HG02943 (cell line): ENCODE measurements at regions not wholly inside any gene's neighbourhood (a gene's known extent, or its start where the extent isn't known, plus 50 kb on each side); places are given as distances from the start of the nearest gene placed in this dataset.
"Not testable (repeated sequence)": the region's sequence is repeated elsewhere in the genome, so short reads cannot be mapped to it uniquely, and the experiment has no call there.

Experiments
- ATAC-seq: cut with Tn5 transposase; IDR thresholded peaks from one replicate; pipeline ENCODE4 v1.9.1; 2021; ENCODE audit warnings: mild to moderate bottlenecking, low read depth, moderate library complexity; ENCODE audit not compliant: unreplicated experiment

DNA sequence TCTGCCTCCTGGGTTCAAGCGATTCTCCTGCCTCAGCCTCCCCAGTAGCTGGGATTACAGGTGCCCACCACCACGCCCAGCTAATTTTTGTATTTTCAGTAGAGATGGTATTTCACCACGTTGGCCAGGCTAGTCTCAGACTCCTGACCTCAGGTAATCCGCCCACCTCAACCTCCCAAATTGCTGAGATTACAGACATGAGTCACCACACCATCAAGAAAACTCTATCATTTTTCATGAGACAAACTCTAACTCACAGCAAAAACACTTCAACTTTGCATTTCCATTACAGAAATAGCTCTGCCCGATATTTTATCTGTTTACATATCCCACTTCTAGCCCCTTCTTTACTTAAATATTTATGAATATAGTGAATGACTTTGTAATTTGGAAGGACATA lies 561.1 kb downstream of the TMX3 start:
- ATAC-seq, result not testable (repeated sequence)

DNA sequence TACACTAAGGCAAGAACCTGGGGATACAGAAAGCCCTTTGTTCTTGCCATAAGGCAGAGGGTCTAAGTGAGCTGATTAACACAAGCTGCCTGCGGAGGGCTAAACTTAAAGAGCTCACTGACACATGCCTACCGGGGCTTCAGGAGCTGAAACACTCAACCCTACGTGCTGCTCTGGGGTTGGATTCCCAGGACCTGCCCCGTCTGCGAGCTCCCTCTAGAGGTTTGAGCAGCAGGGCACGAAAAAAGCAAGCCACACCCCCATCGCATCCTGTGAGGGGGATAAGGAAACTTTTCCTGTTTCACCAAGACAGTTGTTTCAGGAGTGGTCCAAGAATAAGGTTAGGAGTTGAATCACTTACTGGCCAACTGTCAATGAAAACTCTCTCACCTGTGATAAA lies 562.1 kb downstream of the TMX3 start:
- no peak for ATAC-seq

DNA sequence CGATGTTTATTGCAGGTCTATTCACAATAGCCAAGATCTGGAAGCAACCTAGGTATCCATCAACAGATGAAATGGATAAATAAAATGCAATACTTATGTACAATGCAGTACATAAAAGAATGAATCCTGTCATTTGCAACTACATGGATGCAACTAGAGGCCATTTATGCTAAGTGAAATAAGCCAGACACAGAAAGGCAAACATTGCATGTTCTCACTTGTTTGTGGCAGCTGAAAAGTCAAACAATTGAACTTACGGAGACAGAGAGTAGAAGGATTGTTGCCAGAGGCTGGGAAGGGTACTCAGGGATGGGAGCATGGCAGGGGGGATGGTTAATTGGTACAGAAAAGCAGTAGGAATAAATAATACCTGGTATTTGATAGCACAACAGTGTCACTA lies 563.9 kb downstream of the TMX3 start:
- ATAC-seq, result no peak

GRCh38 chr18:68148863-68149262 lies 566.0 kb downstream of the TMX3 start:
- no peak for ATAC-seq

DNA sequence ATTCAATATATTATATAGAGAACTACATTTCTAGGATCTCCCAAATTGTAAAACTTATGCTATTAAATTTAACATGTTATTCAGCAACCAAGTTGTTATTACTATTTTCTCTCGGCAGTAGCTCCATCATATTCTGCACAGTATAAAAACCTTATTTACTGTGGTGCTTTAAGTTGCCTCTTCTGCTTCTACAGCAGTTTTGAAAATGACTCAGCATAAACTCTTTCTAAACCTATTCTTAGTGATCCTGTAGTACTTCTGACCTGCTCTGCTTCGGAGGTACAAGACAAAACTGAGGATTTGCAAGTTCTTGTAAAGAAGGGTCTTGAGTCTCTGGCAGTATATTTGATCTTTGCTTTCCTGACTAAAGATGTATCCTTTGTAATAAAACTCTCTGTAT lies 567.2 kb downstream of the TMX3 start:
- ATAC-seq, result no peak

GRCh38 chr18:68121826-68122225 lies 593.1 kb downstream of the TMX3 start:
- no peak for ATAC-seq

DNA sequence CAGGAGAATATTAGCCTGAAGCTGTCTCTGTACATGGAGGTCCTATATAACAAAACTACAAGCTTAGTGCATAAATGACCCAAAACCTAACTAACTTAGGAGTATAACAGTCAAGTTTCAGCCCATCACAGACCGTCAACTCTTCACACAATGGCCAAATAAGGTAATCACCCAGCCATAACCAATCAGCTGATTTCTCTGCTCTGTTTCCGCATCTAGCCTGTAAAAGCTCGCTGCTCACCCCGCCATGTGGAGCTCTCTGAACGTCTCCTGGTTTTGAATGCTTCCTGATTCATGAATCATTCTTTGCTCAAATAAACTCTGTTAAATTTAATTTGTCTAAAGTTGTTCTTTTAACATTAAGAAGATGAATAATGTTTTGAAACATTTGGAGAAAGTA lies 593.6 kb downstream of the TMX3 start:
- ATAC-seq, result no peak

DNA sequence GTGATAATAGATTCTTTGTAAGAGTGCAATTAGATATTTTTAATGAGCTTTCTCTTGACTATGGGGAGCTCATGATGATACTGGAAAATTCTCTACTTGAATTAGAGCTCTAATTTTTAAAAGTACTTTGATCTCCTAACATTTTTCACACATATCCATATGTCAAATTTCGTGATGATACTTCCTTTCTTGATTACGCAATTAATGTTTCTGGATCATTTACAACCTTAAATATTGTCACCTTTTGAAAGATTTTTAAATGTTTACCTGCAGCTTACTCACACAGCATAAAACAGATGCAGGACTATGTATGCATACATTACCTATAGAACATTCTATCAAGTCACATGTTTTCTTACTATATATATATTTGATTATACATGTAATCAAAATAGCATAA lies 598.5 kb upstream of the DSEL start:
- no peak for ATAC-seq

DNA sequence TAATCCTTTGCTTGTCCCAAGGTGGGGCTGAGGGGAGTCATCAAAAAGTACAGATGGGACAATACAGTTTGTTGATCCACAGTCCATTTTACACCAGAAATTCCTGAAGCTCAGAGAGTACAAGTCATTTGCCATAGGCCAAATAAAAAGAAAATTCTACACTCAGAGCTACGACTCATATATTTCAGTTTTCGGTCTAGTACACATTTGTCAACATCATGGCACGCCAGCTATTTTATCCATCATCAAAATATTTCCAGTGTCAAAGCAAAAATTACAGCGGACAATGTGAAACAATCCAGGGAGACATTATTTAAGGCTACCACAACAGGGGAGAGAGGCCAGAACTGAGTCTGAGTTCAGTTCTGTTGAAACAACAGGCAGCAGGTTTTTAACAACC lies 587.5 kb upstream of the DSEL start:
- ATAC-seq, result no peak

GRCh38 chr18:68103561-68103960 lies 587.0 kb upstream of the DSEL start:
- ATAC-seq, result no peak

GRCh38 chr18:68102117-68102516 lies 585.6 kb upstream of the DSEL start:
- no peak for ATAC-seq

- ATAC-seq, result no peak
These were observed 582.1 kb upstream of the DSEL start for GRCh38 chr18:68098655-68099054.

DNA sequence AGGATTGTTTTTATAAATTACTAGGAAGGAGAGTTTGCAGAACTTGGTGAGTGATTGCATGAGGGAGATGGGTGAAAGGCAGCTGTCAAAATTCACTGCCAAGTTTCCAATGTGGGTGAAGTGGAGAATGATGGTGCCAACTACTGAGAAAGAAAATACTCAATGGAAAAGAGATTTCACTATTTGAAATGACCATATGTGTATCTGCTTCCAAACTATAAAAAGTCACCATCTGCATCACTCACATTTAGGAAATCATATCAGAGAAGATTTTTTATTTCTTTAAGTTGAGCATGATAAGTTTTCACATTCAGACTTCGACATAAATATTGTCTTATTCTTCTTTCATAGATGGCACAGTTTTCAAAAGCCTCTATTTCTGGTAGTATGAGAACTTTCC lies 570.0 kb upstream of the DSEL start:
- ATAC-seq, result no peak

GRCh38 chr18:68085251-68085650 lies 568.7 kb upstream of the DSEL start:
- no peak for ATAC-seq

GRCh38 chr18:68083776-68084175 lies 567.3 kb upstream of the DSEL start:
- ATAC-seq, result no peak

DNA sequence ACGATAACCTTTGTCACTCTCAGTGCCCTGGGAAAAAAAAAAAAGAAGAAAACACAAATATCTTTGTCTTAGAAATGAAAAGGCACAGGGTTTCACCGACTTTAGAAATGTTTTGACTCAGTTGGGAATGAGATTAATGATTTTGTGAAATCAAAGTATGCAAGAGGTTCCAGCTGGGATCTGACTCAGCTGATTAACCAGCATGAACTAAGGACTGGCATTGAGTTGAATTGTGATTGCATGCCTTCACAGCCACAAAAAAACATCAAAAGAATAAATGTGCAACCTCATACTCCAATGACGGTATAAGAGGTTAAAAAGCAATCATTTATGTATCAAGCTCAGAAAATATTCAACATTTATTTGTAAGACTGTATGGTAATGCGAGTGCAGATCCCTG lies 566.6 kb upstream of the DSEL start:
- ATAC-seq, result no peak

DNA sequence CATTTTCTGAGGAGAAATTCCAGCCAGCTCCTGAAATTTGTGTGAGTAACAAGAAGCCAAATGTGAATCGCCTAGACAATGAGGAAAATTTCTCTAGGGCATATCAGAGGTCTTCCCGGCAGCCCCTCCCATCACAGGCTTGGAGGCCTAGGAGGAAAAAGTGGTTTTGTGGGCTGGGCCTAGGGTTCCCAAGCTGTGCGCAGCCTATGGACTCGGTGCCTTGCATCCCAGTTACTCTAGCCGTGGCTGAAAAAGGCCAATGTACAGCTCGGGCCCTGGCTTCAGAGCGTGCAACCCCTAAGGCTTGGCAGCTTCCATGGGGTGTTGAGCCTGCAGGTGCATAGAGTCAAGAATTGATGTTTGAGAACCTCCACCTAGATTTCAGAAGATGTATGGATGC lies 556.2 kb upstream of the DSEL start:
- no peak for ATAC-seq

DNA sequence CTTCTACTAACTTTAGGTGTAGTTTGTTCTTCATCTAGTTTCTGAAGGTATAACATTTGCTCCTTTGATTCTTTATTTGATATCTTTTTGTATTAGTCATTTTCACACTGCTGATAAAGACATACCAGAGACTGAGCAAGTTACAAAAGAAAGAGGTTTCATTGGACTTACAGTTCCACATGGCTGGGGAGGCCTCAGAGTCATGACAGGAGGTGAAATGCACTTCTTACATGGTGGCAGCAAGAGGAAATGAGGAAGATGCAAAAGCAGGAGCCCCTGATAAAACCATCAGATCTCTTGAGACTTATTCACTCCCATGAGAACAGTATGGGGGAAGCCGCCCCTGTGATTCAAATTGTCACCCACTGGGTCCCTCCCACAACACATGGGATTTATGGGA lies 544.4 kb upstream of the DSEL start:
- no peak for ATAC-seq

DNA sequence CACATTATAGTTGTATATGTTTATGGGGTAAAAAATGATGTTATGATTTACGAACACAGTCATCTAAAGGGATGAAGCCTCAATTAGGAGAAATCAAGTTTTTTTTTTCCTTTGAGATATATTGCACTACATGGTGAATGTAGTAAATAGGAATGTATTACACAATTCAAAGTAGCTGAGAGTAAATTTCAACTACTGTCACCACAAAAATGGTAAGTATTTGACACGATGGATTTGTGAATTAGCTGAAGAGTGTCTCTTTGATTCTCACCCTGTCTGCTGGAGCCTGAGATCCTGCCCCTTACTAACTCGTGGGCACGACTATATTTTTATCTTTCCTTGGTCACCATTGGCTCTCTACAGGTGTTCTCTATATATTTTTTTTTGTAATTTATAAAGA lies 540.4 kb upstream of the DSEL start:
- no peak for ATAC-seq

DNA sequence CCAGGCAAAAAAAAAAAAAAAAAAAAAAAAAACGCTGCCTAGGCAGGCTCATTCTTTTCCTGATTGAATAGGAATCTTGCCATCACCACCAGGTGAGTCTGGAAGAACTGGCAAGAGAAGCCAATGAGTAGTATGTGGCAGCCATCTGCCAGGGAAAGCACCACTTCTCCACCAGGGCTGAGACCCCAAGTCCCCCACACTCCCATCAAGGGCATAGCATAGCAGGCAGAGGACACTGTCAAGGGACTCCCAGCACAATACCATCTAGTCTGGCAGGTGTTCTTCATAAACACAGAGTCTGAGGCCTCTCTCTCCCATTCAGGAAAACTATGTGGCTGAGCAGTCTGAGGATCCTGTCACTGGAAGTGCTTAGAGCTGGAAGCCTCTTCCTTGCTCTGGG lies 538.1 kb upstream of the DSEL start:
- ATAC-seq, result no peak

GRCh38 chr18:68053290-68053689 lies 536.8 kb upstream of the DSEL start:
- ATAC-seq, result no peak

DNA sequence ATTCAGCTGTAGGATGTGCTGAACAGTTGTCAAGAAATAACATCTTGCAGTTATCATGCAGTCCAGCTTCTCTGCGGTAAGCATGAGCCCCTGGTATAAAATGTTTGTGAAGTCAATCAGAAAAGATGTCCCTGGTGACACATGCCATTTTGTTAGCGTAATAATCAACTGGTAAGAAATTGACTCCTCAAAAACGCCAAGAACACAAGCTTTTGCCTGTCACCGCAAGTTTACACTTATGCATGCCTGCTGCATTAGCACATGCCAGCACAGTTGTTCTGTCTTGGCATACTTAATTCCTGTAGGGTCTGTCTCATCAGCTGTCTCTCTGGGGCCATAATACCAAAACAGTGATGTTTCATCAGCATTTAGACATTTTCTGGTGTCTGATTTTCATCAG lies 524.8 kb upstream of the DSEL start:
- no peak for ATAC-seq

DNA sequence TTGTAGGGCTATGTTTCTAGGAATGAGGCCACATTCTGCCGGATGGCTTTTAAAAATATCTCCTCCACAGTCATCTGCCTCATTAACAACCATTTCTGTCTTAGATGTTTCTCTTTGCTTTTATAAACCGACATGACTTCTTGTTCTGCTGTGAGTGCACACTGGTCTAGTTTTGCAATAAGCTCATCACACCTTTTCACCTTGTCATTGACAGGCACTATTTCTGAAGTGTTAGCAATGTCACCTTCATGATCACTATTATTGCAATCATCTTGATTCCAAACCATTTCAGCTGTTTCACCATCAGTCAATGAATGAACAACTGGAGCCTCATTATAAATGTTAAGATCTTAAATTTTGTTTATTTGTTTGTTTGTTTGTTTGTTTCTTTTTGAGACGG lies 523.7 kb upstream of the DSEL start:
- ATAC-seq, result no peak
